ENCODE measurements at regions not wholly inside any gene's neighbourhood (a gene's known extent, or its start where the extent isn't known, plus 50 kb on each side); places are given as distances from the start of the nearest gene placed in this dataset.

GRCh38 chr2:57987835-57988573 lies 58.6 kb upstream of the VRK2 start:
- CTCF ChIA-PET, result interaction anchor here (0.7 kb wide), 1 partner anchor 1794 kb away, joined by 3 read pairs; no protein-coding TSS in a partner anchor
- Histone ChIP-seq H3K9me2 (no peaks in the 10 kb centered on the region), H4K20me1 (ENCODE audit: insufficient read depth) (no peaks in the 10 kb centered on the region), H3K79me2 (ENCODE audit: insufficient read depth) (no peaks in the 10 kb centered on the region), H2AFZ (ENCODE audit: low read depth) (no peak overlapping the region), H3F3A (replicated peaks; ENCODE audit: insufficient read depth) (no peaks in the 10 kb centered on the region), H3K4me1 (ENCODE audit: control insufficient read depth in 1 of 2, insufficient read depth in 2 of 2, low read depth in 1 of 2, low read length in 1 of 2) (peaks cover 0 to 2% of the 10 kb centered on the region in 2 experiments; a peak in 2 of 4 replicates), H3K9ac (no peak overlapping the region), H3K9me3 (no peaks in the 10 kb centered on the region), H3K4me2 (no peak overlapping the region), H3K36me3 (replicated peaks in 1 of 2; ENCODE audit: control insufficient read depth in 1 of 2, insufficient read depth in 2 of 2, low read length in 1 of 2) (no peaks in the 10 kb centered on the region), H3K27ac (ENCODE audit: low read depth in 2 of 2, low read length in 1 of 2) (no peak overlapping the region), H3K4me3 (ENCODE audit: low read depth in 2 of 2, low read length in 1 of 2) (no peak overlapping the region), H3K27me3 (ENCODE audit: insufficient read depth) (no peaks in the 10 kb centered on the region)
- DNase-seq, result no peak
- POLR2A ChIA-PET, result no interaction called here
- TF ChIP-seq EP300 (IDR thresholded peaks at IDR 0.05; ENCODE audit: borderline replicate concordance in 1 of 2, low read depth in 1 of 2, low read length in 1 of 2) (no peak), FOXM1 (IDR thresholded peaks at IDR 0.05; ENCODE audit: low read depth) (no peak), TAF1 (IDR thresholded peaks at IDR 0.05; ENCODE audit: borderline replicate concordance, low read depth, low read length) (no peak), JUND (IDR thresholded peaks at IDR 0.05) (no peak), SIN3A (IDR thresholded peaks at IDR 0.05; ENCODE audit: borderline replicate concordance, low read depth, low read length) (no peak), RAD21 (IDR thresholded peaks at IDR 0.05; ENCODE audit: low read length) (no peak), RXRA (IDR thresholded peaks at IDR 0.05; ENCODE audit: borderline replicate concordance, low read depth) (no peak), POLR2AphosphoS5 (IDR thresholded peaks at IDR 0.05; ENCODE audit: low read depth, low read length) (no peak), FOXJ3 (CRISPR knock-in tag; IDR thresholded peaks at IDR 0.05) (no peak), RFX5 (IDR thresholded peaks at IDR 0.05; ENCODE audit: low read length) (no peak), MXI1 (IDR thresholded peaks at IDR 0.05; ENCODE audit: low read depth, low read length) (no peak)

- Histone ChIP-seq H2AFZ (ENCODE audit: low read depth) (no peak overlapping the region), H3K4me1 (ENCODE audit: control insufficient read depth in 1 of 2, insufficient read depth in 2 of 2, low read depth in 1 of 2, low read length in 1 of 2) (peaks cover 0 to 2% of the 10 kb centered on the region in 2 experiments; a peak in 2 of 4 replicates), H3K9me2 (no peaks in the 10 kb centered on the region), H3K9ac (no peak overlapping the region), H3K36me3 (replicated peaks in 1 of 2; ENCODE audit: control insufficient read depth in 1 of 2, insufficient read depth in 2 of 2, low read length in 1 of 2) (no peaks in the 10 kb centered on the region), H4K20me1 (ENCODE audit: insufficient read depth) (no peaks in the 10 kb centered on the region), H3K79me2 (ENCODE audit: insufficient read depth) (no peaks in the 10 kb centered on the region), H3F3A (replicated peaks; ENCODE audit: insufficient read depth) (no peaks in the 10 kb centered on the region), H3K27ac (ENCODE audit: low read depth in 2 of 2, low read length in 1 of 2) (peak overlapping the region in 1 of 2 experiments; percentile 87; a peak in 2 of 4 replicates), H3K9me3 (no peaks in the 10 kb centered on the region), H3K27me3 (ENCODE audit: insufficient read depth) (no peaks in the 10 kb centered on the region), H3K4me2 (no peak overlapping the region), H3K4me3 (ENCODE audit: low read depth in 2 of 2, low read length in 1 of 2) (no peak overlapping the region)
- peak; percentile 61 for DNase-seq
- TF ChIP-seq EP300 (IDR thresholded peaks at IDR 0.05; ENCODE audit: borderline replicate concordance in 1 of 2, low read depth in 1 of 2, low read length in 1 of 2), result peak in 1 of 2 experiments; percentile 76; a peak in 2 of 4 replicates
- TF ChIP-seq RCOR1 (IDR thresholded peaks at IDR 0.05; ENCODE audit: low read length), result peak; percentile 84; the same call in 1 of the 2 replicates
- peak; percentile 36 for TF ChIP-seq CHD2 (IDR thresholded peaks at IDR 0.05; ENCODE audit: low read length, partially characterized antibody)
- TF ChIP-seq MXI1 (IDR thresholded peaks at IDR 0.05; ENCODE audit: low read depth, low read length), result peak; percentile 36; the same call in 1 of the 2 replicates
- TF ChIP-seq GATA2 (CRISPR knock-in tag; IDR thresholded peaks at IDR 0.05), result peak; percentile 73
- no peak for TF ChIP-seq TAF1 (IDR thresholded peaks at IDR 0.05; ENCODE audit: borderline replicate concordance, low read depth, low read length)
- TF ChIP-seq NFIC (IDR thresholded peaks at IDR 0.05; ENCODE audit: borderline replicate concordance), result no peak
- POLR2A ChIA-PET, result no interaction called here
- 9% methylated on average over 2 of the region's 2 CpGs for WGBS (ENCODE audit: low lambda C conversion rate)
- CTCF ChIA-PET, result interaction anchor here (1.2 kb wide), 1 partner anchor 104 kb away, joined by 3 read pairs; no protein-coding TSS in a partner anchor
These were observed 56.4 kb upstream of the VRK2 start for GRCh38 chr2:57990118-57990725.

Small RNA genes lying in the stretch of these regions (small RNA-seq; reads per million reads assigned to genes)
- gene PPIAP63, result 0 to 0.06 (median 0) reads per million in 7 experiments
- 0 to 2.6 (median 0) reads per million in 7 experiments for gene RF00592
